Adrenal gland (tissue), 9 donors: ENCODE measurements at regions not wholly inside any gene's neighbourhood (a gene's known extent, or its start where the extent isn't known, plus 50 kb on each side); places are given as distances from the start of the nearest gene placed in this dataset.

Experiments
- DNase-seq, 7 donors: peaks; one replicate each; pipeline ENCODE4 v3.0.0-alpha.2; 2019 to 2020
- H3K27ac ChIP-seq, 5 donors: fragments of 200-600 bp; sonication (generic) in 4 of 5; 1 replicate in 3 of 5; 2 replicates in 2 of 5; pipeline versions ENCODE4 v1.5.1 to v1.8.0; 2016 to 2020; ENCODE audit warnings: mild to moderate bottlenecking in 1 of 5
- H3K27me3 ChIP-seq: fragments of 200-600 bp; 2 replicates; pipeline ENCODE4 v1.8.0; 2021
- H3K36me3 ChIP-seq, 2 donors: fragments of 200-600 bp; replicated peaks in 1 of 2; 1 replicate in 1 of 2; 2 replicates in 1 of 2; pipeline versions ENCODE4 v1.5.1 to v1.8.0; 2018 to 2022
- H3K4me1 ChIP-seq, 2 donors: fragments of 200-600 bp; replicated peaks in 1 of 2; 1 replicate in 1 of 2; 2 replicates in 1 of 2; pipeline versions ENCODE4 v1.5.1 to v1.8.0; 2018 to 2021
- H3K4me3 ChIP-seq, 4 donors: fragments of 200-600 bp; sonication (generic) in 3 of 4; one replicate each; pipeline ENCODE4 v1.5.1; 2016 to 2018
- H3K9me3 ChIP-seq, 3 donors: fragments of 200-600 bp; sonication (generic) in 1 of 3; replicated peaks in 1 of 3; 1 replicate in 2 of 3; 2 replicates in 1 of 3; pipeline versions ENCODE4 v1.5.1 to v1.8.0; 2016 to 2021
- POLR2A ChIP-seq, 2 donors: fragments of 450-650 bp; IDR thresholded peaks; one replicate each; pipeline ENCODE4 v1.6.1; 2017; ENCODE audit warnings: antibody characterized with exemption in 2 of 2, mild to moderate bottlenecking in 2 of 2, moderate library complexity in 1 of 2
- WGBS, 4 donors: extraction: QIAGEN DNeasy Blood & Tissue Kit in 2 of 4; methylation state at CpG; one replicate each; pipeline versions ENCODE4 v1.1.5 to v1.1.7; 2013 to 2017; 5-methylcytosine and 5-hydroxymethylcytosine counted together
- intact Hi-C, 2 donors: fragments of 100-400 bp; cut with DNase I; formaldehyde crosslinking; loops; one replicate each; pipeline versions ENCODE4 v1.14.1 to v1.15.0; 2022 to 2023
- TF ChIP-seq, protein P1 (sequence below), 6 experiments: fragments of 450-650 bp in 4 of 6; fragments of 200-600 bp in 2 of 6; sonication (generic) in 1 of 6; IDR thresholded peaks; 1 replicate in 5 of 6; 2 replicates in 1 of 6; pipeline versions ENCODE4 v1.5.1 to v1.8.0; 2016 to 2021; ENCODE audit warnings: antibody characterized with exemption in 6 of 6, mild to moderate bottlenecking in 2 of 6, moderate library complexity in 1 of 6
- donor health status: healthy with polysubstance abuse.
- donor health status: Bipolar disorder and iron deficiency.
- donor health status: DM: yes; HTN: yes; CAD: no.
- donor health status: DM: no; HTN: no; CAD: no.
- donor health status: DM: no; HTN: no; CAD: no.

DNA sequence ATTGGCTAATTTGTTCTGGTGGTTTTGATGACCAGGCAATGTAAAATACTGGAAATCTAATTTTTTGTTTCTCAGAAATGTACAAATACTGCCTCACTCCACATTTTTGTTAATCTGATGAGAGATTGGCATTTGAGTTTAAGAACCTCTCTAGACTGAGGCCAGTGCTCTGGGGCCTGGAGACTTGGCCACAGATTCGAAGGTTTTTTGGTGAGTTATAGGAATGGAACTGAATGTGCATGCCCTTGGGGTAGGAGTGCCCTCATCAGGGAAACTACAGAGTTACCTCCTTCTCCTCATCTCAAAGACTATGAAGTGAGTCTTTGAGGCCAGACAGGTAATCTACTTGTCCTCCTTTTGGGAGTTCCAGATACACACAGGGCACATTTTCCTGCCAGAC is 347.9 kb downstream of the LTN1 start:
- Histone ChIP-seq H3K4me3 (no peak overlapping the region), H3K27ac (no peak overlapping the region), H3K9me3 (no peaks in the 10 kb centered on the region), H3K36me3 (no peaks in the 10 kb centered on the region), H3K27me3 (no peaks in the 10 kb centered on the region), H3K4me1 (no peaks in the 10 kb centered on the region)
- DNase-seq: no peak
- 55 to 75% (median 63%) methylated on average over 1 of the region's 1 CpG for WGBS, 4 donors
- TF ChIP-seq POLR2A (IDR thresholded peaks at IDR 0.05): no peak
- TF ChIP-seq, protein P1, sequence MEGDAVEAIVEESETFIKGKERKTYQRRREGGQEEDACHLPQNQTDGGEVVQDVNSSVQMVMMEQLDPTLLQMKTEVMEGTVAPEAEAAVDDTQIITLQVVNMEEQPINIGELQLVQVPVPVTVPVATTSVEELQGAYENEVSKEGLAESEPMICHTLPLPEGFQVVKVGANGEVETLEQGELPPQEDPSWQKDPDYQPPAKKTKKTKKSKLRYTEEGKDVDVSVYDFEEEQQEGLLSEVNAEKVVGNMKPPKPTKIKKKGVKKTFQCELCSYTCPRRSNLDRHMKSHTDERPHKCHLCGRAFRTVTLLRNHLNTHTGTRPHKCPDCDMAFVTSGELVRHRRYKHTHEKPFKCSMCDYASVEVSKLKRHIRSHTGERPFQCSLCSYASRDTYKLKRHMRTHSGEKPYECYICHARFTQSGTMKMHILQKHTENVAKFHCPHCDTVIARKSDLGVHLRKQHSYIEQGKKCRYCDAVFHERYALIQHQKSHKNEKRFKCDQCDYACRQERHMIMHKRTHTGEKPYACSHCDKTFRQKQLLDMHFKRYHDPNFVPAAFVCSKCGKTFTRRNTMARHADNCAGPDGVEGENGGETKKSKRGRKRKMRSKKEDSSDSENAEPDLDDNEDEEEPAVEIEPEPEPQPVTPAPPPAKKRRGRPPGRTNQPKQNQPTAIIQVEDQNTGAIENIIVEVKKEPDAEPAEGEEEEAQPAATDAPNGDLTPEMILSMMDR (IDR thresholded peaks at IDR 0.05): no peak
- intact Hi-C loops: no loop called here

DNA sequence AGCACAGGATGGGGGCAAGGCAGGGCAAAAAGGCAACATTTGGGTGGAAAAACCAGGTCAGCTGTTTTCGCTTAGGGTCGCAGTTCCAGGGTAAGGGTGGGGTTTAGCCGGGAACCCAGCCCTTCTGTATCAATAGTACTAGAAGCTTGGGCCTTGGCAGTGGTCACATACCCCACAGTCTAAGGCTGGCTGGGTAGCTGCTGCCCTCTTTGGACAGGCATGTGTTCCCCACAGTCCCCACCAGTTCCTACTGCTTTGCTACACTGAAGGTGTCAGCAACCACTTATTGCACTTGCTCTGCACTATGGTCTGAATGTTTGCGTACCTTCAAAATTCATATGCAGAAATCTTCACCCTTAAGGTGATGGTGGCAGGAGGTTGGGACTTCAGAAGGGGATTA is 349.8 kb downstream of the LTN1 start:
- intact Hi-C loops: no loop called here
- no peaks in the 10 kb centered on the region for H3K4me1 ChIP-seq
- no peak for DNase-seq
- no peaks in the 10 kb centered on the region for H3K9me3 ChIP-seq
- H3K4me3 ChIP-seq: no peak overlapping the region
- no peak overlapping the region for H3K27ac ChIP-seq
- no peaks in the 10 kb centered on the region for H3K36me3 ChIP-seq
- 86 to 99% (median 95%) methylated on average over 4 of the region's 4 CpGs for WGBS, 4 donors
- TF ChIP-seq, protein P1 (IDR thresholded peaks at IDR 0.05): no peak
- TF ChIP-seq POLR2A (IDR thresholded peaks at IDR 0.05): no peak
- H3K27me3 ChIP-seq: no peaks in the 10 kb centered on the region

- Histone ChIP-seq H3K9me3 (no peaks in the 10 kb centered on the region), H3K27me3 (no peaks in the 10 kb centered on the region), H3K27ac (no peak overlapping the region), H3K4me1 (no peaks in the 10 kb centered on the region), H3K36me3 (no peaks in the 10 kb centered on the region), H3K4me3 (no peak overlapping the region)
- no peak for TF ChIP-seq POLR2A (IDR thresholded peaks at IDR 0.05)
- TF ChIP-seq, protein P1 (IDR thresholded peaks at IDR 0.05): no peak
- WGBS, 4 donors: 67 to 89% (median 72%) methylated on average over 1 of the region's 1 CpG
- intact Hi-C loops: no loop called here
- DNase-seq: no peak
These were observed 350.9 kb downstream of the LTN1 start for GRCh38 chr21:28641731-28642130.

DNA sequence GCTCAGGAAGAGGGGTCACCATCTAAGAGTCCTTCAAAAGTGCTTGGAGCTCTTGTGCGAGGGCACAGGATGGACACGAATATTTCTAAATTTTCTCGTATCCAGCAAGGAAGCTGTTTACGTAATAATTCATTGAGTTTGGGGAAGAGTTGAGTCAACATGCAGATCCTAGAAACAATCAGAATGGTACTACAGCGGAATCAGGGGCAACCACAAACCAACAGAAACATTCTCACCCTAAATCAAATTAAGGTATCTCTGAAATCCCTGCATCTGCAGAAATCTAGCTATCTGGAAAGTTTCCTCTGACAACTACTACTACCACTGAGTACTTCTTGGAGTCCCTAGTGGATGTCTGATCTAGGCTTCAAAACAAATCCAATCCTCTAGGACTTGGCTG is 352.4 kb downstream of the LTN1 start:
- no peak overlapping the region for H3K4me3 ChIP-seq
- H3K27ac ChIP-seq: no peak overlapping the region
- DNase-seq: no peak
- no peaks in the 10 kb centered on the region for H3K27me3 ChIP-seq
- WGBS, 4 donors: 64 to 74% (median 71%) methylated on average over 5 of the region's 5 CpGs
- H3K9me3 ChIP-seq: no peaks in the 10 kb centered on the region
- H3K4me1 ChIP-seq: no peaks in the 10 kb centered on the region
- intact Hi-C loops: no loop called here
- TF ChIP-seq, protein P1 (IDR thresholded peaks at IDR 0.05): no peak
- no peak for TF ChIP-seq POLR2A (IDR thresholded peaks at IDR 0.05)
- no peaks in the 10 kb centered on the region for H3K36me3 ChIP-seq
